IMR-90 (cell line): ENCODE measurements at regions not wholly inside any gene's neighbourhood (a gene's known extent, or its start where the extent isn't known, plus 50 kb on each side); places are given as distances from the start of the nearest gene placed in this dataset.

Experiments
- ATAC-seq: fragments of 200-7000 bp; cut with Tn5 transposase; 2 replicates; pipeline ENCODE4 v1.9.1; 2020; ENCODE audit warnings: low read depth, mild to moderate bottlenecking, moderate library complexity
- BruUV-seq: library from RNA; stranded (reverse); fragments of 400-500 nt; replicated peaks from 2 replicates; lab custom pipeline; 2021; lab: Mats Ljungman, UMichigan
- CTCF ChIA-PET: fragments of 300-600 bp; formaldehyde crosslinking; extraction: SDS; loops from one replicate; lab custom pipeline; 2021; ENCODE audit warnings: antibody characterized with exemption; lab: Yijun Ruan, JAX
- POLR2A ChIA-PET: fragments of 300-600 bp; sonication (Branson Sonifier 250); formaldehyde crosslinking; loops from one replicate; lab custom pipeline; 2022; ENCODE audit warnings: antibody characterized with exemption; ENCODE audit not compliant: unreplicated experiment; lab: Charles Lee
- DNase-seq: peaks from one replicate; pipeline ENCODE4 v3.0.0; 2013
- H2AFZ ChIP-seq: replicated peaks from 2 replicates; pipeline ENCODE3; 2013; ENCODE audit warnings: low read length, mild to moderate bottlenecking; ENCODE audit not compliant: poor library complexity
- H2AK5ac ChIP-seq: 2 replicates; pipeline ENCODE4 v1.6.1; 2013; ENCODE audit warnings: low read depth, low read length, inconsistent platforms
- H2AK9ac ChIP-seq: replicated peaks from 2 replicates; pipeline ENCODE3; 2013; ENCODE audit warnings: mild to moderate bottlenecking, low read depth, low read length, moderate library complexity; ENCODE audit not compliant: poor library complexity
- H2BK120ac ChIP-seq: 2 replicates; pipeline ENCODE4 v1.6.1; 2013; ENCODE audit warnings: low read depth, low read length, inconsistent platforms
- H2BK15ac ChIP-seq: 3 replicates; pipeline ENCODE4 v1.6.1; 2013; ENCODE audit warnings: low read depth, low read length, inconsistent platforms
- H2BK20ac ChIP-seq: 2 replicates; pipeline ENCODE4 v1.6.1; 2013; ENCODE audit warnings: low read depth, mild to moderate bottlenecking, inconsistent platforms, low read length, moderate library complexity
- H2BK5ac ChIP-seq: 2 replicates; pipeline ENCODE4 v1.6.1; 2013; ENCODE audit warnings: mild to moderate bottlenecking, low read depth, low read length, inconsistent platforms; ENCODE audit not compliant: poor library complexity, severe bottlenecking
- H3K14ac ChIP-seq: replicated peaks from 2 replicates; pipeline ENCODE4 v1.6.1; 2013; ENCODE audit warnings: low read depth, low read length, inconsistent platforms
- H3K18ac ChIP-seq: 2 replicates; pipeline ENCODE4 v1.6.1; 2013; ENCODE audit warnings: low read depth, low read length, control low read depth
- H3K23ac ChIP-seq: 2 replicates; pipeline ENCODE4 v1.6.1; 2013; ENCODE audit warnings: low read depth, low read length, inconsistent platforms
- H3K27ac ChIP-seq: 2 replicates; pipeline ENCODE4 v1.5.1; 2013; ENCODE audit warnings: mild to moderate bottlenecking, control low read depth, low read length; ENCODE audit not compliant: insufficient read depth
- H3K27me3 ChIP-seq: 2 replicates; pipeline ENCODE4 v1.6.1; 2013; ENCODE audit warnings: low read length; ENCODE audit not compliant: control insufficient read depth, insufficient read depth
- H3K36me3 ChIP-seq: 2 replicates; pipeline ENCODE4 v1.6.1; 2013; ENCODE audit warnings: low read length, mixed read lengths; ENCODE audit not compliant: control insufficient read depth, insufficient read depth
- H3K4ac ChIP-seq: 2 replicates; pipeline ENCODE4 v1.6.1; 2013; ENCODE audit warnings: low read depth, low read length, inconsistent platforms
- H3K4me1 ChIP-seq: 2 replicates; pipeline ENCODE4 v1.6.1; 2013; ENCODE audit warnings: low read length, mixed read lengths; ENCODE audit not compliant: control insufficient read depth, insufficient read depth
- H3K4me2 ChIP-seq: 2 replicates; pipeline ENCODE4 v1.6.1; 2013; ENCODE audit warnings: low read depth, mild to moderate bottlenecking, control low read depth, low read length, moderate library complexity
- H3K4me3 ChIP-seq: 2 replicates; pipeline ENCODE4 v1.5.1; 2013; ENCODE audit warnings: low read depth, mild to moderate bottlenecking, control low read depth, low read length, moderate library complexity; ENCODE audit not compliant: insufficient read depth
- H3K56ac ChIP-seq: 2 replicates; pipeline ENCODE4 v1.6.1; 2013; ENCODE audit warnings: low read length, inconsistent platforms; ENCODE audit not compliant: insufficient read depth; ENCODE audit errors: extremely low read depth
- H3K79me1 ChIP-seq, 2 experiments: 2 replicates each; pipeline ENCODE4 v1.6.1; 2013; ENCODE audit warnings: low read length in 2 of 2, inconsistent platforms in 1 of 2, low read depth in 1 of 2
- H3K9ac ChIP-seq: 2 replicates; pipeline ENCODE4 v1.6.1; 2013; ENCODE audit warnings: low read depth, low read length, control low read depth
- H3K9me1 ChIP-seq: 2 replicates; pipeline ENCODE4 v1.6.1; 2013; ENCODE audit warnings: low read length, inconsistent platforms; ENCODE audit not compliant: insufficient read depth
- H3K9me3 ChIP-seq: 2 replicates; pipeline ENCODE4 v1.6.1; 2013; ENCODE audit warnings: low read length; ENCODE audit not compliant: control insufficient read depth, insufficient read depth
- H4K20me1 ChIP-seq: 2 replicates; pipeline ENCODE4 v1.6.1; 2013; ENCODE audit warnings: low read length, inconsistent platforms; ENCODE audit not compliant: insufficient read depth
- H4K5ac ChIP-seq: 2 replicates; pipeline ENCODE4 v1.6.1; 2013; ENCODE audit warnings: mild to moderate bottlenecking, low read depth, low read length, control low read depth
- H4K8ac ChIP-seq, 2 experiments: 2 replicates each; pipeline ENCODE4 v1.6.1; 2013; ENCODE audit warnings: low read depth in 2 of 2, low read length in 2 of 2, control low read depth in 1 of 2, inconsistent platforms in 1 of 2
- H4K91ac ChIP-seq: 2 replicates; pipeline ENCODE4 v1.6.1; 2013; ENCODE audit warnings: low read depth, low read length, inconsistent platforms; ENCODE audit not compliant: insufficient read depth
- BHLHE40 ChIP-seq: fragments of 150-350 bp; IDR thresholded peaks from 2 replicates; pipeline ENCODE4 v1.6.1; 2016; ENCODE audit warnings: mild to moderate bottlenecking, low read depth, low read length
- CEBPB ChIP-seq: IDR thresholded peaks from 2 replicates; pipeline ENCODE4 v1.6.1; 2012; ENCODE audit warnings: low read depth, low read length, improper control_type of control experiment
- FOS ChIP-seq: fragments of 150-350 bp; IDR thresholded peaks from 2 replicates; pipeline ENCODE4 v1.6.1; 2016; ENCODE audit warnings: low read depth, low read length
- MAFK ChIP-seq: IDR thresholded peaks from 2 replicates; pipeline ENCODE4 v1.6.1; 2012; ENCODE audit warnings: low read depth, low read length, improper control_type of control experiment
- MAZ ChIP-seq: IDR thresholded peaks from 2 replicates; pipeline ENCODE4 v1.6.1; 2012; ENCODE audit warnings: low read depth, mild to moderate bottlenecking, low read length, improper control_type of control experiment, moderate library complexity, borderline replicate concordance
- MXI1 ChIP-seq: IDR thresholded peaks from 2 replicates; pipeline ENCODE4 v1.6.1; 2012; ENCODE audit warnings: low read depth, mild to moderate bottlenecking, low read length, moderate library complexity, borderline replicate concordance
- POLR2A ChIP-seq: IDR thresholded peaks from 2 replicates; pipeline ENCODE4 v1.6.1; 2012; ENCODE audit warnings: mild to moderate bottlenecking, low read depth, low read length
- RAD21 ChIP-seq: IDR thresholded peaks from 2 replicates; pipeline ENCODE4 v1.6.1; 2012; ENCODE audit warnings: low read length, improper control_type of control experiment
- RFX5 ChIP-seq: IDR thresholded peaks from 2 replicates; pipeline ENCODE4 v1.8.0; 2012; ENCODE audit warnings: low read depth, mild to moderate bottlenecking, low read length, moderate library complexity
- SMC3 ChIP-seq: fragments of 150-350 bp; IDR thresholded peaks from 2 replicates; pipeline ENCODE4 v1.6.1; 2016; ENCODE audit warnings: low read depth, mild to moderate bottlenecking, antibody characterized with exemption, low read length, moderate library complexity
- WGBS, 2 experiments: methylation state at CpG; one replicate each; pipeline versions ENCODE4 v1.1.5 to v1.1.7; 2013; ENCODE audit warnings: missing lambda C conversion rate in 2 of 2; ENCODE audit not compliant: insufficient read length in 1 of 2; ENCODE audit errors: extremely low coverage in 2 of 2; 5-methylcytosine and 5-hydroxymethylcytosine counted together
- dilution Hi-C: fragments of 300-500 bp; cut with HindIII; formaldehyde crosslinking; loops from one replicate; pipeline ENCODE4 v1.14.3; 2018; ENCODE audit warnings: low sequenced_read_pairs; ENCODE audit not compliant: unreplicated experiment
- in situ Hi-C: fragments of 300-500 bp; cut with MboI; formaldehyde crosslinking; loops from 3 replicates; pipeline ENCODE4 v1.14.3; 2019; ENCODE audit warnings: low sequenced_read_pairs, inconsistent platforms, mixed read lengths
- intact Hi-C: fragments of 100-400 bp; cut with micrococcal nuclease; formaldehyde crosslinking; loops from 2 replicates; pipeline ENCODE4 v1.10.0; 2022
- TF ChIP-seq, protein P1 (sequence below): conservative IDR thresholded peaks from 2 replicates; pipeline ENCODE4 v1.5.1; 2012; ENCODE audit warnings: mild to moderate bottlenecking, low read depth, low read length, improper control_type of control experiment
- TF ChIP-seq, protein P2 (sequence below): fragments of 150-350 bp; IDR thresholded peaks from 2 replicates; pipeline ENCODE4 v1.6.1; 2016; ENCODE audit warnings: low read depth, mild to moderate bottlenecking, low read length, moderate library complexity, borderline replicate concordance
- TF ChIP-seq, protein P3 (sequence below): fragments of 150-350 bp; IDR thresholded peaks from 2 replicates; pipeline ENCODE4 v1.6.1; 2017; ENCODE audit warnings: mild to moderate bottlenecking, antibody characterized with exemption, low read length, low read depth

DNA sequence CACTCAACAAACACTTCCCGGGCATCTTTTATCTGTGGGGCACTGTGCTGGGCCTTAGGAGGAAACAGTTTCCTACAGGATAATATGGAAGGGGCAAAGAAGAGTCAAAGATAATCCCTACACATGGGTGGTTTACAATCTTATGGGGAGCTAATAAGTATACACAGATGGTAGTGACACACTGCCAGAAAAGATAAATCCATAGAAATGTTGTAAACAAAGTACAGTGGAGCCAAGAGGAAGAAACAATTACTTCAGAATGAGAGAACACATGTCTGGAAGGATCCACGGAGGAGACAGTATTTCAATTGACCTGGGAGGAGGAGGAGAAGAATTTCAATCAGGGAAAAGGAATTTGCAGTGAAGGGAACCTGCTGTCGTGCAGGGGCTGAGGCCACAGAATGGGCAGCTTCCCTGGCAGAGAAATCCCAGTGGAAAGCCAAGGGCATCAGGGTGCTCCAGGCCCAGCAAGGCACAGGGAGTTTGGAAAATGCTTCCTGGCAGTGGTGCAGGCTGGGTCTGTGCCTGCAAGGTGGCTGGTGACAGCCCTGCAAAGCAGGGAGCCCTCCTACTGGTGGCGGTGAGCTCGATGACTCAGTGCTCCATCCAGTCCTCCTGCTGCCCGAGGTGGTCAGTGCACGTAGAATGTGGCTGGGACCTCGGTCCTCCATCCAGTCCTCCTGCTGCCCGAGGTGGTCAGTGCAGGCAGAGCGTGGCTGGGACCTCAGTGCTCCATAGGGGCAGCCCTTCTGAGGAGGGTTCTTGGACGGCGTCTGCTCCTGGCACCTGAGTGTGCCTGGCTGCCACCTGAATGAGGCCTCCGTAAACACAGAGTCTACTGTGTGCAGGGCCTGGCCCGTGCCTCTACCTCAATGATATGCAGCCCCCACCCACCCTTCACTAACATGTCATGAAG lies 444.3 kb upstream of the B3GAT1 start:
- Histone ChIP-seq H3K4ac (no peak overlapping the region), H4K91ac (no peak overlapping the region), H3K18ac (no peak overlapping the region), H4K8ac (no peak overlapping the region), H3K27ac (no peak overlapping the region), H2BK120ac (no peak overlapping the region), H3K4me1 (no peaks in the 10 kb centered on the region), H3K9me1 (no peaks in the 10 kb centered on the region), H3K23ac (no peak overlapping the region), H2BK15ac (no peak overlapping the region), H4K20me1 (no peaks in the 10 kb centered on the region), H3K36me3 (no peaks in the 10 kb centered on the region), H2BK20ac (no peak overlapping the region), H3K9ac (no peak overlapping the region), H3K56ac (no peak overlapping the region), H2BK5ac (no peak overlapping the region), H3K27me3 (no peaks in the 10 kb centered on the region), H4K5ac (no peak overlapping the region), H2AFZ (no peak overlapping the region), H3K9me3 (peaks cover 27% of the 10 kb centered on the region), H3K14ac (no peak overlapping the region), H3K4me2 (no peak overlapping the region), H3K79me1 (no peaks in the 10 kb centered on the region), H3K4me3 (no peak overlapping the region), H2AK5ac (no peak overlapping the region), H2AK9ac (no peak overlapping the region)
- CTCF ChIA-PET: no interaction called here
- dilution Hi-C loops (no loop called here), intact Hi-C loops (no loop called here), in situ Hi-C loops (no loop called here)
- BruUV-seq: no TSS peak
- no peak for TF ChIP-seq RAD21
- no peak for TF ChIP-seq BHLHE40
- TF ChIP-seq, protein P1, sequence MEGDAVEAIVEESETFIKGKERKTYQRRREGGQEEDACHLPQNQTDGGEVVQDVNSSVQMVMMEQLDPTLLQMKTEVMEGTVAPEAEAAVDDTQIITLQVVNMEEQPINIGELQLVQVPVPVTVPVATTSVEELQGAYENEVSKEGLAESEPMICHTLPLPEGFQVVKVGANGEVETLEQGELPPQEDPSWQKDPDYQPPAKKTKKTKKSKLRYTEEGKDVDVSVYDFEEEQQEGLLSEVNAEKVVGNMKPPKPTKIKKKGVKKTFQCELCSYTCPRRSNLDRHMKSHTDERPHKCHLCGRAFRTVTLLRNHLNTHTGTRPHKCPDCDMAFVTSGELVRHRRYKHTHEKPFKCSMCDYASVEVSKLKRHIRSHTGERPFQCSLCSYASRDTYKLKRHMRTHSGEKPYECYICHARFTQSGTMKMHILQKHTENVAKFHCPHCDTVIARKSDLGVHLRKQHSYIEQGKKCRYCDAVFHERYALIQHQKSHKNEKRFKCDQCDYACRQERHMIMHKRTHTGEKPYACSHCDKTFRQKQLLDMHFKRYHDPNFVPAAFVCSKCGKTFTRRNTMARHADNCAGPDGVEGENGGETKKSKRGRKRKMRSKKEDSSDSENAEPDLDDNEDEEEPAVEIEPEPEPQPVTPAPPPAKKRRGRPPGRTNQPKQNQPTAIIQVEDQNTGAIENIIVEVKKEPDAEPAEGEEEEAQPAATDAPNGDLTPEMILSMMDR: no peak
- TF ChIP-seq, protein P2, sequence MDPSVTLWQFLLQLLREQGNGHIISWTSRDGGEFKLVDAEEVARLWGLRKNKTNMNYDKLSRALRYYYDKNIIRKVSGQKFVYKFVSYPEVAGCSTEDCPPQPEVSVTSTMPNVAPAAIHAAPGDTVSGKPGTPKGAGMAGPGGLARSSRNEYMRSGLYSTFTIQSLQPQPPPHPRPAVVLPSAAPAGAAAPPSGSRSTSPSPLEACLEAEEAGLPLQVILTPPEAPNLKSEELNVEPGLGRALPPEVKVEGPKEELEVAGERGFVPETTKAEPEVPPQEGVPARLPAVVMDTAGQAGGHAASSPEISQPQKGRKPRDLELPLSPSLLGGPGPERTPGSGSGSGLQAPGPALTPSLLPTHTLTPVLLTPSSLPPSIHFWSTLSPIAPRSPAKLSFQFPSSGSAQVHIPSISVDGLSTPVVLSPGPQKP: no peak
- TF ChIP-seq MAFK: no peak
- TF ChIP-seq POLR2A: no peak
- TF ChIP-seq MXI1: no peak
- no peak for TF ChIP-seq FOS
- TF ChIP-seq MAZ: no peak
- TF ChIP-seq, protein P3, sequence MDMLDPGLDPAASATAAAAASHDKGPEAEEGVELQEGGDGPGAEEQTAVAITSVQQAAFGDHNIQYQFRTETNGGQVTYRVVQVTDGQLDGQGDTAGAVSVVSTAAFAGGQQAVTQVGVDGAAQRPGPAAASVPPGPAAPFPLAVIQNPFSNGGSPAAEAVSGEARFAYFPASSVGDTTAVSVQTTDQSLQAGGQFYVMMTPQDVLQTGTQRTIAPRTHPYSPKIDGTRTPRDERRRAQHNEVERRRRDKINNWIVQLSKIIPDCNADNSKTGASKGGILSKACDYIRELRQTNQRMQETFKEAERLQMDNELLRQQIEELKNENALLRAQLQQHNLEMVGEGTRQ: no peak
- no peak for TF ChIP-seq SMC3
- TF ChIP-seq CEBPB: no peak
- TF ChIP-seq RFX5: no peak
- ATAC-seq (no peak), DNase-seq (no peak)
- POLR2A ChIA-PET: no interaction called here
- WGBS, 2 experiments: 48% methylated on average over 11 of the region's 14 CpGs; no CpG with 5 or more reads in 1 of the 2 experiments
